Right hindlimb (tissue), 1 donor: ENCODE measurements at regions not wholly inside any gene's neighbourhood (a gene's known extent, or its start where the extent isn't known, plus 50 kb on each side); places are given as distances from the start of the nearest gene placed in this dataset.
A peak's percentile ranks its signal among the peaks of the same experiment; 100 is the strongest.
"Not testable (repeated sequence)": the region's sequence is repeated elsewhere in the genome, so short reads cannot be mapped to it uniquely, and the experiment has no call there.

Experiments
- DNase-seq: peaks from one replicate; pipeline ENCODE4 v3.0.0-alpha.2; 2018

- peak; percentile 60 for DNase-seq
Observed at GRCh38 chr2:174697255-174697654, 67.0 kb downstream of the CHRNA1 start.

- DNase-seq: no peak
Observed at GRCh38 chr2:174694920-174695319, 69.4 kb downstream of the CHRNA1 start.

GRCh38 chr2:174694196-174694878 lies 69.9 kb downstream of the CHRNA1 start:
- DNase-seq: no peak

GRCh38 chr2:174693344-174693743 lies 70.9 kb downstream of the CHRNA1 start:
- no peak for DNase-seq

- no peak for DNase-seq
Observed at GRCh38 chr2:174692256-174692919, 71.9 kb downstream of the CHRNA1 start.

GRCh38 chr2:174691201-174691779 lies 73.0 kb downstream of the CHRNA1 start:
- no peak for DNase-seq

GRCh38 chr2:174690026-174690425 lies 74.2 kb downstream of the CHRNA1 start:
- no peak for DNase-seq

- no peak for DNase-seq
Observed at GRCh38 chr2:174688079-174688478, 76.2 kb downstream of the CHRNA1 start.

GRCh38 chr2:174686430-174686829 lies 77.8 kb downstream of the CHRNA1 start:
- no peak for DNase-seq

GRCh38 chr2:174683392-174683759 lies 80.9 kb downstream of the CHRNA1 start:
- peak; percentile 64 for DNase-seq

GRCh38 chr2:174682578-174683391 lies 81.5 kb downstream of the CHRNA1 start:
- DNase-seq: peak; percentile 87

- DNase-seq: peak; percentile 69
Observed at GRCh38 chr2:174682007-174682577, 82.2 kb downstream of the CHRNA1 start.

- peak; percentile 49 for DNase-seq
Observed at GRCh38 chr2:174681099-174682006, 82.9 kb downstream of the CHRNA1 start.

- no peak for DNase-seq
Observed at GRCh38 chr2:174680221-174680620, 82.6 kb upstream of the WIPF1 start.

- no peak for DNase-seq
Observed at GRCh38 chr2:174678395-174678794, 80.8 kb upstream of the WIPF1 start.

GRCh38 chr2:174675615-174676014 lies 78.0 kb upstream of the WIPF1 start:
- no peak for DNase-seq

- no peak for DNase-seq
Observed at GRCh38 chr2:174673876-174674275, 76.3 kb upstream of the WIPF1 start.

- DNase-seq: no peak
Observed at GRCh38 chr2:174673440-174673839, 75.8 kb upstream of the WIPF1 start.

- DNase-seq: not testable (repeated sequence)
Observed at GRCh38 chr2:174671532-174671931, 73.9 kb upstream of the WIPF1 start.

- DNase-seq: no peak
Observed at GRCh38 chr2:174670446-174670845, 72.8 kb upstream of the WIPF1 start.

GRCh38 chr2:174669336-174669735 lies 71.7 kb upstream of the WIPF1 start:
- no peak for DNase-seq

GRCh38 chr2:174668075-174668474 lies 70.5 kb upstream of the WIPF1 start:
- DNase-seq: no peak
